NCI-H1694 (cell line): ENCODE measurements at regions not wholly inside any gene's neighbourhood (a gene's known extent, or its start where the extent isn't known, plus 50 kb on each side); places are given as distances from the start of the nearest gene placed in this dataset.
"Not testable (repeated sequence)": the region's sequence is repeated elsewhere in the genome, so short reads cannot be mapped to it uniquely, and the experiment has no call there.

Source experiments
- DNase-seq: peaks from one replicate; lab custom pipeline; 2025; lab: John Stamatoyannopoulos, UW

- no peak for DNase-seq
These were observed 210.8 kb upstream of the PLD5 start for GRCh38 chr1:242735323-242735722.

DNA sequence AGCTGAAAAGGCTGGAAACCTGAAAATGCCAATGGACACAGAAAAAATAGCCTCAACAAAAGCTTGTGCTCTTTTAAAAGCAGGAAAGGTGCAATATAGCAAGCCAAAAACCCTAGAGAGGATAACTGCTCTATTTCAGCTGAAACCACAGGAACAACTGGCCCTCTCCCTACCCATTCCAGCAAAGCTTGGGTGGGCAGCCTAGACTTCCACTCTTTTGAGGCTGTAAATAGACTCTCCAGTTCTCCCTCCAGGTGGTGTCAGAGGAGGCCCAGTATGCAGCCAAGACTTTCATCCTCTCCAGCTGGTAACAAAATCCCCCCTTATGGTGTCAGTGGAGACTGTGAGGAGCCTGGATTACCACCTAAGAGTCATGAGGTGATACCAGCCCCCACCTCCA is 206.9 kb upstream of the PLD5 start:
- DNase-seq, result no peak

GRCh38 chr1:242728696-242729095 is 204.2 kb upstream of the PLD5 start:
- no peak for DNase-seq

DNA sequence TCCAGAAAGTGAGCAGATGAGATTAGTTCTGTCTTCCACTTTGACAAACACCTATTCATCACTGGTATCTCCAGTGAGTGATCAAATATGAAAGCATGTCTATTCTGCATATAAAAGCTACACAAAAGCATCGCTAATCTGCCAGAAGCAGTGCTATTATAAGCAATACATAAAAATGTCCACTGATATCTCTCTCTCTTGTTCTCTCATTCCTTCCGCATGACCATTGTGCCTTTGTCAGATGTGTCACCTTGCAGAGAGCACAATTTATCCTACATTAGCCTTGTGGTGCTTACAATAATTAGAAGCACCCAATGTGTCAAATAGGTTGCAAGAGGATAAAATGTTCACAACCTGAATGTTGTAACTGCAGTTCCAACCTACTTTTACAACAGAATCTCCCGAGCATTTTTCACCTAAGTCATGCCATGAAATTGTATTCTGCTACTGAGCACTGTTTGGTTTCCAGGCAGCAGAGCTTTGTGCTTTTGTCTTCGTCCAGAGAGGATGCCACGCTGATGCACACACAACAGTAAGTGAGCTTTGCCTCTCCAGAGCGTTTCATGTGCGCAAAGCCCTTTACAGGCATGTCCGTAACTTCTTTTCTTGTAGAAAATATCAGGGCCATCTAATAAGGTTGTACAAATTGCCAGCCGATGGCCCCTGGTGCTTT is 198.7 kb upstream of the PLD5 start:
- no peak for DNase-seq

- no peak for DNase-seq
These were observed 194.5 kb upstream of the PLD5 start for GRCh38 chr1:242718967-242719366.

- DNase-seq, result no peak
These were observed 187.8 kb upstream of the PLD5 start for GRCh38 chr1:242712248-242712647.

GRCh38 chr1:242710847-242711246 is 186.3 kb upstream of the PLD5 start:
- DNase-seq, result no peak

DNA sequence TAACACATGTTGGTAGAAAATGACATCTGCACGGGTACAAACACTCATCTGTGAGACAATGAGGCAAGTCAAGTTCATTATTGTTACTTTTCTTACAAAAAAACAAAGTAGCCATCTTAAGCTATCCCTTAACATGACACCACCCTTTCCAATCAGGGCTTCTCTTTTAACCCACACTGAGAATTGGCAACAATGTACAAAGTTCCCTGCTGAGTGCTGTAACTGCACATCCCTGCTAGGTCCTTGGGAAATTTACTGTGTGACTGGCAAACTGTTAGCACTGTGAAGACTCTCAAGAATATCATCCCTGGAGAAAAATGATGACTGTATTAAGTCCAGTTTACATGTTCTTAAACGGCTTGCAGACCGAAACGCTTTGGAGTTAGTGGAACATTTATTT is 185.8 kb upstream of the PLD5 start:
- DNase-seq, result no peak

DNA sequence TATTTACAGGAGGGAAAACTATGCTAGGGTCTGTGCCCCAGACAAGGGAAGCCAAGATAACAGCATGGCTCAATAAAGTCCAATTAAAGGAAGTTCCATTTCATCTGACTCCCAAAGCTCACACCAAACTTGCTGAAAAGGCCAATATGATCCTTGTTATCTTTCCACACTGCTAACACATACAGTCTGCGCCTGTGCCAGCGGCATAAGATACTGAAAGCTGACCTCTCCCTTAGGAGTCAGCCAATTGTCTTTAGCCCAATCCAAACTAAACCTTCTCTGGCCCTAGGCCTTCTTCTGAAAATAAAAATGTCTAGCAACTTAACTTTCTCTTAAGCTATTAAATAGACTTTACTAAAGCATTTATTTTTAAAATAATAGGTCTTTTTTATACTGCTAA is 179.0 kb upstream of the PLD5 start:
- DNase-seq, result no peak

- DNase-seq, result no peak
These were observed 168.5 kb upstream of the PLD5 start for GRCh38 chr1:242692988-242693387.

- DNase-seq, result no peak
These were observed 167.1 kb upstream of the PLD5 start for GRCh38 chr1:242691610-242691945.

- no peak for DNase-seq
These were observed 166.5 kb upstream of the PLD5 start for GRCh38 chr1:242690849-242691609.

DNA sequence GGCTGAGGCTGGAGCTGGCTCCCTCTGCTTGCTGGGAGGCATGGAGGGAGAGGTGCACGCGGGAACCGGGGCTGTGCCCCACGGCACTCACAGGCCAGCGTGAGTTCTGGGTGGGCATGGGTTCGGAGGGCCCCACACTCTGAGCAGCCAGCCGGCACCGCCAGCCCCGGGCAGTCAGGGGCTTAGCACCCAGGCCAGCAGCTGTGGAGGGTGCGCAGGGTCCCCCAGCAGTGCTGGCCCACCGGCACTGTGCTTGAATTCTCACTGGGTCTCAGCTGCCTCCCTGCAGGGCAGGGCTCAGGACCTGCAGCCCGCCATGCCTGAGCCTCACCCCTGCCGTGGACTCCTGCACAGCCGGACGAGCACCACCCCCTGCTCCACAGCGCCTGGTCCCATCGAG is 164.9 kb upstream of the PLD5 start:
- no peak for DNase-seq

DNA sequence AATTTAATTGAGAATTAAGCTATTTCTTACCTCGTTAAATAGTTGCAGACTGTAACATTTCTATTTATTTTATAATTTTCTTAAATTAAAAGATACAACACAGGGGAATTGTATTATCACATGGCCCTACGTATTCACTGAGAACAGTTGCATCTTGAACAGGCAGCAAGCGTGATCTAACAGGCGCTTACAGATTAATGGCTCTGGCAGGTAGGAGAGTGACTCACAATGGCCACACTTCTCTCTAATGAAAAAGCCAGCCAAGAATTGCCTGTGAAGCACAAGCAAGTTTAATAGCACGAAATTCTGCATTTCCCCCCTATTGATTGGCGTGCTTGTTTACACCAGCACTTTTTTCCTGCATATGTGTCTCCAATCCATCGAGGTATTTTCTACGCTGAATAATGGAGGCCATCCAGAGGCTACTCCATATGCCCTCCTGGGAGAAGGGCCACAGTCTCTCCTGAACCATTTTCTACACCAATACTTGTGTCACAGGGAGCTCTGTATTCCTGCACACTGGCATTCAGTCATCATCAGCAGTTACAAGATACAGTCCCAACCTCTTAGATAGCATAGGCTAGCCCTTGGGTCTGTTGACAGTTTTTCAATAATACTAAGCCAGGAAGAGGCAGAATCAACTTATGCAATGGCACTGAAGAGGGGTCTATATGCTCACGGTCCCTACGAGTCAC is 150.6 kb upstream of the PLD5 start:
- no peak for DNase-seq

GRCh38 chr1:242673652-242674051 is 149.2 kb upstream of the PLD5 start:
- no peak for DNase-seq

- DNase-seq, result not testable (repeated sequence)
These were observed 148.7 kb upstream of the PLD5 start for GRCh38 chr1:242673165-242673564.

DNA sequence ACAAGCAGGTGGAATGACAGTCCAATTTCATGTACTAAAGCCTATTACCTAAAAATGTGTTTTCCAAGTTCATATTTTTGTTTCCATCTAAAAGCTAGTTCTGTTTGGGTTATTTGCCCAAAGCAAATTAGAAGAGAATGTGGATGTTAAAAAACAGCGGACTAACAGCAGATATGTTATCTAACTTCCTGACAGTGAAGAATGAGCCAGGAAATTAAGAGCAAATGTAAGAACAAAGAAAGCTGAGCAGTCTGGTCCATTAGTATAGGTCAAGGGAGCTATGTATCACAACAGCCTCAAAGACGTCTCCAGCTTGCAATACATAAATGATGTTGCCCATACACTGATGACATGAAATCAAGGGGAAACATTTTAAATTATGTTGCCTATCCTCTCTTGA is 145.5 kb upstream of the PLD5 start:
- DNase-seq, result no peak

- no peak for DNase-seq
These were observed 138.4 kb upstream of the PLD5 start for GRCh38 chr1:242662886-242663285.

- not testable (repeated sequence) for DNase-seq
These were observed 129.3 kb upstream of the PLD5 start for GRCh38 chr1:242653772-242654171.

DNA sequence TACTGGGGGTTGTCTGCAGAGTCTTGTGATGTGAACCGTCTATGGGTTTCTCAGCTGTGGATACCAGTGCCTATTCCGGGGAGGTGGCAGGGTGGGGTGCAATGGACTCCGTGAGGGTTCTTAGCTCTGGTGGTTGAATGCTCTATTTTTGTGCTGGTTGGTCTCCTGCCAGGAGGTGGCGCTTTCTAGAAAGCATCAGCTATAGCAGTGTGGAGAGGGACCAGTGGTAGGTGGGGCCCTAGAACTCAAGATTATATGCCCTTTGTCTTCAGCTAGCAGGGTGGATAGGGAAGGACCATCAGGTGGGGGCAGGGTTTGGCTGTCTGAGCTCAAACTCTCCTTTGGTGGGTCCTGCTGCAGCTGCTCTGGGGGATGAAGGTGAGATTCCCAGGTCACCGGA is 127.3 kb upstream of the PLD5 start:
- peak; percentile 29 for DNase-seq

DNA sequence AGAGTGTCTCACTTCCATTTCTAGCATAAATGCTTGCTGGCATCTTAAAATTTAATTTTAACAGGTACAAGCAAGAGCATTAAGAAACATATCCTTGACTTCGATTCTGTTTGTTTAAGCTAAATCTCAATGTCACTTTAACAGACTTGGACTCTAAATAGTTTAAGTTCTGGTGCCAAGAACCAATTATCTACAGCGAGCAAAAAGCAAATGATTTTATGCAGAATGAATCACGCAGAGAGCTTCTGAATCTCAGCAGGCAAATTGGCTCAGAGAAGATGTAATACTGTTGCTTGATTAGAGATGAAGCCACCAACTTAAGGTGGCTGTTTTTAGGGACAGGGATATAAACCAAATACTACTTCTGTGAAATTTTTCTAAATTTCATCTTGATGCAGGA is 117.0 kb upstream of the PLD5 start:
- no peak for DNase-seq

GRCh38 chr1:242639104-242639503 is 114.6 kb upstream of the PLD5 start:
- DNase-seq, result no peak

DNA sequence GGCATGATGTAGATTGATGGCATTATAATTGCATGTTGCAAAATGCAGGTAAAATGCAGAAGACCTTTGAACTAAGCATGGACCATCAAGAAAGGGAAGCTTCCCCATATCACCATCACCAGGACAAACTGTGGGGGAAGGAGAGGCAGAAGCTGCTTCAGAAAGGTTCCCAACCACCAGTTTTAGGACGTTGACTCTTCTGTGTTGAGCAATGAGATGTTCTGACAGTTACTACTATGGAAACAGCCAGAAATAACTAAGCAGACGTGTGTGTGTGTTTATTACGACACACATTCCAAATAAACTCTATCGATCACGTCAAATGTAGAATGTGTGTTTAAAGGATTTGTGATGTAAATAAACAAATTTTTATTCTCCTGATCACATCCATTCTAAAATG is 110.2 kb upstream of the PLD5 start:
- DNase-seq, result no peak
